Cardiac muscle cell (in vitro differentiated cells and primary cell): ENCODE measurements at regions not wholly inside any gene's neighbourhood (a gene's known extent, or its start where the extent isn't known, plus 50 kb on each side); places are given as distances from the start of the nearest gene placed in this dataset.
A peak's percentile ranks its signal among the peaks of the same experiment; 100 is the strongest.

Experiments used
- DNase-seq, 2 donors: peaks; one replicate each; pipeline versions ENCODE4 v3.0.0 to v3.0.0-alpha.2; 2010 to 2017; ENCODE audit warnings: low read depth in 1 of 2, low spot score in 1 of 2
- H3K27ac ChIP-seq: fragments of 200-600 bp; sonication (generic); 2 replicates; pipeline ENCODE4 v1.5.1; 2016
- H3K27me3 ChIP-seq: fragments of 200-600 bp; sonication (generic); 2 replicates; pipeline ENCODE4 v1.6.0; 2016; ENCODE audit warnings: control low read depth
- H3K36me3 ChIP-seq: fragments of 200-600 bp; sonication (generic); 2 replicates; pipeline ENCODE4 v1.5.1; 2016; ENCODE audit warnings: control low read depth
- H3K4me1 ChIP-seq: fragments of 200-600 bp; sonication (generic); 2 replicates; pipeline ENCODE4 v1.8.1; 2017; ENCODE audit warnings: low read depth, mild to moderate bottlenecking, mixed run types
- H3K4me3 ChIP-seq: fragments of 200-600 bp; sonication (generic); 2 replicates; pipeline ENCODE4 v1.5.1; 2016; ENCODE audit warnings: mild to moderate bottlenecking
- H3K9me3 ChIP-seq: fragments of 200-600 bp; sonication (generic); 2 replicates; pipeline ENCODE4 v1.5.1; 2017; ENCODE audit warnings: low read depth, mild to moderate bottlenecking, control low read depth
- CTCF ChIP-seq: IDR thresholded peaks from 2 replicates; pipeline ENCODE4 v1.5.1; 2012; ENCODE audit warnings: low read depth, mild to moderate bottlenecking, low read length

GRCh38 chr4:123776267-123776666, 379.7 kb downstream of the SPRY1 start:
- Histone ChIP-seq H3K4me3 (no peak overlapping the region), H3K27me3 (no peaks in the 10 kb centered on the region), H3K36me3 (no peaks in the 10 kb centered on the region), H3K27ac (no peak overlapping the region), H3K9me3 (no peaks in the 10 kb centered on the region), H3K4me1 (no peaks in the 10 kb centered on the region)
- DNase-seq = no peak
- TF ChIP-seq CTCF = no peak

GRCh38 chr4:123777373-123777772, 380.8 kb downstream of the SPRY1 start:
- TF ChIP-seq CTCF = no peak
- peak in 1 of 2 donors; percentile 63 for DNase-seq
- Histone ChIP-seq H3K27ac (no peak overlapping the region), H3K36me3 (no peaks in the 10 kb centered on the region), H3K27me3 (no peaks in the 10 kb centered on the region), H3K4me1 (no peaks in the 10 kb centered on the region), H3K4me3 (no peak overlapping the region), H3K9me3 (no peaks in the 10 kb centered on the region)

- no peaks in the 10 kb centered on the region for H3K27me3 ChIP-seq
- TF ChIP-seq CTCF = no peak
- no peak for DNase-seq
- no peak overlapping the region for H3K27ac ChIP-seq
- H3K9me3 ChIP-seq = no peaks in the 10 kb centered on the region
- H3K36me3 ChIP-seq = no peaks in the 10 kb centered on the region
- H3K4me1 ChIP-seq = no peaks in the 10 kb centered on the region
- H3K4me3 ChIP-seq = no peak overlapping the region
Measured at GRCh38 chr4:123783151-123783790, 386.7 kb downstream of the SPRY1 start.

- DNase-seq = no peak
- H3K36me3 ChIP-seq = no peaks in the 10 kb centered on the region
- no peaks in the 10 kb centered on the region for H3K4me1 ChIP-seq
- no peak for TF ChIP-seq CTCF
- H3K9me3 ChIP-seq = no peaks in the 10 kb centered on the region
- no peak overlapping the region for H3K4me3 ChIP-seq
- H3K27me3 ChIP-seq = no peaks in the 10 kb centered on the region
- H3K27ac ChIP-seq = no peak overlapping the region
Measured at GRCh38 chr4:123783921-123784320, 387.3 kb downstream of the SPRY1 start.

GRCh38 chr4:123784626-123785025, 388.0 kb downstream of the SPRY1 start:
- TF ChIP-seq CTCF = no peak
- Histone ChIP-seq H3K9me3 (no peaks in the 10 kb centered on the region), H3K4me1 (no peaks in the 10 kb centered on the region), H3K4me3 (no peak overlapping the region), H3K36me3 (no peaks in the 10 kb centered on the region), H3K27ac (no peak overlapping the region), H3K27me3 (no peaks in the 10 kb centered on the region)
- DNase-seq = no peak
